Muscle of leg (tissue), 3 donors: ENCODE measurements at regions not wholly inside any gene's neighbourhood (a gene's known extent, or its start where the extent isn't known, plus 50 kb on each side); places are given as distances from the start of the nearest gene placed in this dataset.

ENCODE experiments used
- DNase-seq: peaks from one replicate; pipeline ENCODE4 v3.0.0; 2013
- H3K27ac ChIP-seq: one replicate; pipeline ENCODE4 v1.5.1; 2013; ENCODE audit warnings: mild to moderate bottlenecking, low read length, control low read depth
- H3K27me3 ChIP-seq: one replicate; pipeline ENCODE4 v1.6.1; 2013; ENCODE audit warnings: low read length; ENCODE audit not compliant: control insufficient read depth, insufficient read depth
- H3K36me3 ChIP-seq: one replicate; pipeline ENCODE4 v1.6.1; 2013; ENCODE audit warnings: low read length; ENCODE audit not compliant: control insufficient read depth, insufficient read depth
- H3K4me1 ChIP-seq: one replicate; pipeline ENCODE4 v1.6.1; 2013; ENCODE audit warnings: low read length; ENCODE audit not compliant: control insufficient read depth, insufficient read depth
- H3K4me3 ChIP-seq: one replicate; pipeline ENCODE4 v1.5.1; 2013; ENCODE audit warnings: low read length, control low read depth
- H3K9me3 ChIP-seq: replicated peaks from 2 replicates; pipeline ENCODE4 v1.6.1; 2013; ENCODE audit warnings: low read depth, low read length; ENCODE audit not compliant: control insufficient read depth
- WGBS: methylation state at CpG from one replicate; pipeline ENCODE4 v1.1.5; 2013; ENCODE audit warnings: missing lambda C conversion rate; ENCODE audit not compliant: insufficient coverage; 5-methylcytosine and 5-hydroxymethylcytosine counted together

DNA sequence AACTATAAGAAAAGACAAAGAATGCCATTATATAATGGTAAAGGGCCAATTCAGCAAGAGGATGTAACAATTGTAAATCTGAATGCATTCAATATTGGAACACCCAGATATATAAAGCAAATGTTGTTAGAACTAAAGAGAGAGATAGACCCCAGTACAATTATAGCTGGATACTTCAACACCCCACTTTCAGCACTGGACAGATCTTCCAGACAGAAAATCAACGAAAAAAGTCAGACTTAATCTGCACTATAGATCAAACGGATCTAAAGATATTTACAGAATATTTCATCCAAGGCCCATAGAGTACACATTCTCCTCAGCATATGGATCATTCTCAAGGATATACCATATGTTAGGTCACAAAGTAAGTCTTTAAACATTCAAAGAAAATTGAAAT is 194.6 kb upstream of the DACH1 start:
- no peak for DNase-seq
- H3K4me1 ChIP-seq = no peaks in the 10 kb centered on the region
- H3K27me3 ChIP-seq = no peaks in the 10 kb centered on the region
- H3K36me3 ChIP-seq = no peaks in the 10 kb centered on the region
- no peak overlapping the region for H3K27ac ChIP-seq
- no peak overlapping the region for H3K4me3 ChIP-seq
- peaks cover 4% of the 10 kb centered on the region for H3K9me3 ChIP-seq
- WGBS = no CpG with 5 or more reads among the region's 2 CpGs

DNA sequence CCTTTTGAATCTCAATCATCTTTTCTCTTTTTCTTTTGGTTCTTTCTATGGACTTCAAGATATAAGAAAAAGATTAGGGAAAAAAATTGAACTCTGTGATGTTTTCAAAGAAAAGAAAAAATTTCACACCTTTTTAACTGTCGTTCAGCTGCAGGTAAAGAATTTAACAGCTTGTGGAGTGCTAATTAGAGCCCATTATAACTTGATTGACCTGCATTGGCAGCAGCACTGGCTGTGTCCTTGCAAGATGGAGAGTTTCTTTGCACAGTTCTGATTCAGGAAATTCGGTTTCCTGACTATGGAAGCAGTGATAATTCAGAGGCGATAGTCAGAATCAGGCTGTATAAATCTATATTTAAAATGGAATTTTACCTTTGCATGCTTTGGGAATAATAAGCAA is 183.2 kb upstream of the DACH1 start:
- H3K9me3 ChIP-seq = no peaks in the 10 kb centered on the region
- H3K4me3 ChIP-seq = no peak overlapping the region
- no peaks in the 10 kb centered on the region for H3K4me1 ChIP-seq
- H3K27me3 ChIP-seq = no peaks in the 10 kb centered on the region
- no peak for DNase-seq
- H3K36me3 ChIP-seq = no peaks in the 10 kb centered on the region
- no CpG with 5 or more reads among the region's 3 CpGs for WGBS
- no peak overlapping the region for H3K27ac ChIP-seq

DNA sequence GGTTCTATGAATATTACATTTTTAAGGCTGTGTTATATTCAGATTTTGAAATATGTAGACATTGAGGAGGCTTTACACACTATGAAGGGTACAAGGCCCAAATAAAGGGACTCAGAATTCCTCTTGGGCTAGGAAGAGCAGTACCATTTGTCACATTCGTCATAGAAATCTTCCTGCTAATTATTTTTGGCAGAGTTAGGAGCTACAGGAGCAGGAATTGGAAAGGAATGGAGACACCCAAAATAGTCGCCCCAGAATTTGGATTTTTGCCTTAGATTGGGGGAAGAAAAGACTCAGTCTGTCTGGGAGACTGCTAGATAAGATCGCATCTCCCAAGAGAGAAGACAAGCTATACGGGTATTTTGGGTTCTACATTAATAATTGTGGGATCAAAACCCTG is 176.4 kb upstream of the DACH1 start:
- Histone ChIP-seq H3K4me1 (no peaks in the 10 kb centered on the region), H3K9me3 (no peaks in the 10 kb centered on the region), H3K27ac (no peak overlapping the region), H3K36me3 (no peaks in the 10 kb centered on the region), H3K27me3 (no peaks in the 10 kb centered on the region), H3K4me3 (no peak overlapping the region)
- DNase-seq = no peak
- 100% methylated on average over 1 of the region's 4 CpGs for WGBS

DNA sequence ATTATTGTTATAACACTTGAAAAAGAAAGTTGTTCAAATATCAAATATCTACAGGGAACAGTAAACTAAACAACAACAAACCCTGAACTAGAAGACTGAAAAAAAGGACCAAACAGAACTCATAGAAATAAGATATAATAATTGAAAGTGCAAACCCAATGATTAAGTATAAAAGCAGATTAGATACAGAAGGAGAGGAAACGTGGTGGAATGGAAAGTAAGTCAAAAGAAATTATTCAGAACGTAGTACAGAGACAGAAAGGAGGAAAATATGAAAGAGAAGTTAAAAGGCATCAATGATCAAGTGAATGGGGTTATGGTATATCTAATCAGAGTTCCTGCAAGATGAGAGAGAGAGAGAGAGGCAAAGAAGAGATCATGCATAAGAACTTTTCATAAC is 174.2 kb upstream of the DACH1 start:
- Histone ChIP-seq H3K4me3 (no peak overlapping the region), H3K27me3 (no peaks in the 10 kb centered on the region), H3K4me1 (no peaks in the 10 kb centered on the region), H3K9me3 (no peaks in the 10 kb centered on the region), H3K36me3 (no peaks in the 10 kb centered on the region), H3K27ac (no peak overlapping the region)
- DNase-seq = no peak
- WGBS = 87% methylated on average over 2 of the region's 2 CpGs

DNA sequence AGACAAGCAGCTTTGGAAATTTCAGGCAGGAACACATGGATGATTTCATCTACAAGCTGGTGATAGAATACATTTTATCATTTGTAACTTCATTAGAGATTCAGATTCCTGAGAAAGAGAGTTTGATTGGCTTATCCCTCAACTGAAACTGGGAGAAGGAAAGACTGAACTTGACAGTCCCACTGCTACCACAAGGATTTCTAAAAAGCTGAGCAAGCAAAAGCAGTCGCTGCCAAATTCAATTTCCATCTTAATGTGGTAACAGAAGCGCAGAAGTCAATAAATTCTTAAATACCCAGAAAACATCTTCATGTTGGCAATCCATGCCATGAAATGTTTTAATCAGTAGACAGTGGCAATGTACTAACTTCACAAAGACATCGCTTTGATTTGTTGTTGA is 172.1 kb upstream of the DACH1 start:
- no CpG with 5 or more reads among the region's 3 CpGs for WGBS
- Histone ChIP-seq H3K27ac (no peak overlapping the region), H3K4me3 (no peak overlapping the region), H3K36me3 (no peaks in the 10 kb centered on the region), H3K9me3 (no peaks in the 10 kb centered on the region), H3K27me3 (no peaks in the 10 kb centered on the region), H3K4me1 (no peaks in the 10 kb centered on the region)
- no peak for DNase-seq

DNA sequence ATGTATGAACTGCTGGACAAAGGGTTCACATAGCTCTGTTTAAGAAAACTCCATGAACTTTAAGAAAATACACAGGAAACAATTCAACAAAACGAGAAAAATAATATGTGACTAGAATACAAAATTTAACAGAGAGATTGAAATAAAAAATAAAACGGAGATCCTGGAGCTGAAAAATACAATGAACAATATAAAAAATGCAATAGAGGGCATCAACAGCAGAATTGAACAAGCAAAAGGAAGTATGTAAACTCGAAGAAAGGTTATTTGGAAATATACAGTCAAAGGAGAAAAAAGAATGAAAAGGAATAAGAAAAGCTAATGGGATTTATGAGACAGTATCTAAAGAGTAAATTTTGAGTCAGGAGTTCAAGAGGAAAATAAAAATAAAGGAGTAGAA is 163.0 kb upstream of the DACH1 start:
- DNase-seq = no peak
- Histone ChIP-seq H3K4me1 (no peaks in the 10 kb centered on the region), H3K36me3 (no peaks in the 10 kb centered on the region), H3K4me3 (no peak overlapping the region), H3K27ac (no peak overlapping the region), H3K27me3 (no peaks in the 10 kb centered on the region), H3K9me3 (peaks cover 9% of the 10 kb centered on the region)
- WGBS = 88% methylated on average over 1 of the region's 3 CpGs

DNA sequence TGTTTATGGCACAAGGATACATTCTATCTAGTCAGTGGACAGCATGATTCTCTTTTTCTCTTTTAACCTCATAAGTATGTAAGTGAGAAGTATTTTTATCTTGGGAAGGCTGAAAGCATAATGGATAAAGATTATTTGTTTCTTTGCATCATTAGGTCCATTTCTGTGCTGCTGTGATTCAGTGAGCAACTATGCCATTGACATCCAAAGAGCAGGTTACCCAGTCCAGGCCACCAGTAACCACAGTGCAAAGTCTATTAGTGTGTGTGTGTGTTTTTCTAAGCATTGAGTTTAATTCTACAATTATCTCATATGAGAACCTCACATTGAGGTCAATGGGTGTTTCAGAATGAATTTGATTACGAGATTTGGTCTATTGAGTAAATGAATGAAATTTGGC is 158.8 kb upstream of the DACH1 start:
- Histone ChIP-seq H3K4me3 (no peak overlapping the region), H3K27me3 (no peaks in the 10 kb centered on the region), H3K36me3 (no peaks in the 10 kb centered on the region), H3K4me1 (no peaks in the 10 kb centered on the region), H3K27ac (no peak overlapping the region), H3K9me3 (peaks cover 15% of the 10 kb centered on the region)
- DNase-seq = no peak
- WGBS = no CpG with 5 or more reads among the region's 1 CpG

DNA sequence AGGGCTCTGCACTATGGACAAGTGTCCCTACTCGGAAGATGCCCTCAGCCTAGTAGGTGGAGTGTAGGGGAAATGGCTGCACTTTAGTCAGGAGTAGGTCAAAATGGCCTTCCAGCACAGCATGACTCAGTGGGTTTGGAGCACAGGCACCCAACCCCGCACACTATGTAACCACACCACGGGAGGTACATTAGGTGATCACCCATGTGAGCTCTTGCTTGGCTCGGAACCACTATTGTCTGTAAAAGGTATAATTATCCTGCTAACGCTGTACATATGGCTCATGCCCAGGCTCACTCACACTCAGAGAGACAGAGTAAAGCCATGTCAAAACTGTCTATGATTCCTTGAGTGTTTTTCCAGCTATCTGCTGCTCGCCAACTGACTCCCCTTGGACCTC is 156.9 kb upstream of the DACH1 start:
- H3K36me3 ChIP-seq = no peaks in the 10 kb centered on the region
- H3K4me1 ChIP-seq = no peaks in the 10 kb centered on the region
- H3K27me3 ChIP-seq = no peaks in the 10 kb centered on the region
- H3K9me3 ChIP-seq = peaks cover 7% of the 10 kb centered on the region
- no peak for DNase-seq
- no peak overlapping the region for H3K27ac ChIP-seq
- H3K4me3 ChIP-seq = no peak overlapping the region
- WGBS = 76% methylated on average over 2 of the region's 6 CpGs

DNA sequence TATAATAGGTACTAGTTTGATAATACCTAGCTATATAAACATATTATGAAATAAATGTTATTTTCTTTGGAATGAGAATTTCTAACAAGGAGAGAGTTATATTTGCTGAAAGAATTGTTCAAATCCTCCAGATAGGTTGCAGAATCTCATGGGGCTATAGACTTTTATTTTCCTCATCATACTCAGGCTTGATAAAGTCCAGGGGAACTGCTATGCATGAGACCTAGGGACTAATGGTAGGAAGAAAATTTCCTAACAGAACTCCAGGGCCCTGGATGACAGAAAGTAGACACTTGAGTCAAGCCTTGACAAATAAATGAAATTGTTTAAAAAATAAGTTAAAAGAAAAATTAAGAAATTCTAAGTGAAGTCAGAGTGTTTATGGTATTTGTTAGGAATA is 138.5 kb upstream of the DACH1 start:
- no peaks in the 10 kb centered on the region for H3K9me3 ChIP-seq
- H3K4me1 ChIP-seq = no peaks in the 10 kb centered on the region
- H3K36me3 ChIP-seq = no peaks in the 10 kb centered on the region
- H3K27ac ChIP-seq = no peak overlapping the region
- H3K4me3 ChIP-seq = no peak overlapping the region
- H3K27me3 ChIP-seq = no peaks in the 10 kb centered on the region
- DNase-seq = peak; percentile 38

DNA sequence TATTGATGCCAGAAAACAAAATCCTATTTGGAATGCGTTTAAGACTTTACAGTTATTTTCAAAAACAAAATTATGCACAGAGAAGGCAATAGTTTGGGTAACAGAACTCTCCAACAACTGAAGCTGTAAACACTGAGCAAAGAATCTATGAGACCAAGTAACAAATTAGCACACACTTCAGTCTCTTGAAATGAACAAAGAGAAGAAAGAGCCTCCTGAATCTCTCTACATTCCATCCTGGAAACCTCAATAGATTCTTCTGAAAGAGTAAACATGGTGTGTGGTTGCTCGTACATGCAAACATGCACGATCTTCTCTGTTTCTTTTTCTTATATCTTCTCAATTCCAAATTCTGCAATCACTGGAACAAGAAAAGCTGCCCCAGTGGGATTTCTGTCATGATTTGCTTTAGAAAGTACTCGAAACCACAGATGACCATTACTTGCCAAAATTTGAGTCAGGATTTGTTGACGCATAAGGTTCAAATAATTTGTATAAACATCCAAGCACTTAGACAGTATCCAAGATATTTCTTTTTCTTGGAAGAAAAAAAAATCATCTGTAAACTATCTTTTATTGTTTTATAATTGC is 137.9 kb upstream of the DACH1 start:
- no CpG with 5 or more reads among the region's 5 CpGs for WGBS

DNA sequence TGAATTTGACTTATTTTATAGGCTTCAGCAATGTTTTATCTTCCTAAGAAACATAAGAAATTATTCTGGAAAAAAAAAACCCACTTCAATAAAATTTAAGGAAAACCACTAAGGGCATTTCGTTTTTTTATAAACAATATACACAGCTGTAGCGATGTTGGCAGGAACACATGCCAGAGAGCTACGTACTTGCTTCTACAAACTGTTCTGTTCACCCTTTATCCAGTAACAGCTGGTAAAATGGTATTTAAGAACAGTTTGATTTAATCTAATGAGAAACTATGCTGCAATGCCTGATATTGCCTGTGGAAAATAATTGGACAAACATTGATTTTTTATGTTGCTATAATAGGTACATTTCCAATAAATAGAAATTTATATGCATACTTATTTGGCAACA is 137.2 kb upstream of the DACH1 start:
- Histone ChIP-seq H3K27me3 (no peaks in the 10 kb centered on the region), H3K4me1 (no peaks in the 10 kb centered on the region), H3K36me3 (no peaks in the 10 kb centered on the region), H3K4me3 (no peak overlapping the region), H3K27ac (no peak overlapping the region), H3K9me3 (no peaks in the 10 kb centered on the region)
- no CpG with 5 or more reads among the region's 3 CpGs for WGBS
- DNase-seq = peak; percentile 76

More for the DNA sequence above, 137.9 kb upstream of the DACH1 start:
- Histone ChIP-seq H3K27me3 (no peaks in the 10 kb centered on the region), H3K4me1 (no peaks in the 10 kb centered on the region), H3K4me3 (no peak overlapping the region), H3K27ac (peak overlapping the region; percentile 37), H3K36me3 (no peaks in the 10 kb centered on the region), H3K9me3 (no peaks in the 10 kb centered on the region)
- peak; percentile 95 for DNase-seq
